ENCODE measurements at regions not wholly inside any gene's neighbourhood (a gene's known extent, or its start where the extent isn't known, plus 50 kb on each side); places are given as distances from the start of the nearest gene placed in this dataset.

DNA sequence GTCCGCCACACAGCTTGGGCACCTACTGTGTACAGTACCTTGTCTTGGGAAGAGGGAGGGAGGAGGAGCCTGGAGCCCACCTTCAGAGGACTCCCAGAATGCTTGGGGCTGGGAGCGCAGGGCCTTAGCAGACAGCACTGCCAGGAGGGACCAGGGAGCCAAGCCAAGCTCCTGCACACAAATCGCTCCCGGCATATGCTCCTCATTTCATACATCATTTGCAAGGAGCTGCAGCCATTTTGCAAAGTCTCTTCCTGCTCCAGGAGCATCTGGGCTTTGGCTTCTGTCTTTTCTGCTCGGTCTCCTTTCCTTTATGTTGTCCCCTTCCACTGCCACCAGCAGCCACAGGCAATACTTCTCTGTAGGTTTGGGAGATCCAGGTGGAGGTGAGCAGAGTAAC, 175.2 kb upstream of the ZC3H12A start:
- no peak for DNase-seq (ENCODE audit: low spot score)
- TF ChIP-seq, protein P1, sequence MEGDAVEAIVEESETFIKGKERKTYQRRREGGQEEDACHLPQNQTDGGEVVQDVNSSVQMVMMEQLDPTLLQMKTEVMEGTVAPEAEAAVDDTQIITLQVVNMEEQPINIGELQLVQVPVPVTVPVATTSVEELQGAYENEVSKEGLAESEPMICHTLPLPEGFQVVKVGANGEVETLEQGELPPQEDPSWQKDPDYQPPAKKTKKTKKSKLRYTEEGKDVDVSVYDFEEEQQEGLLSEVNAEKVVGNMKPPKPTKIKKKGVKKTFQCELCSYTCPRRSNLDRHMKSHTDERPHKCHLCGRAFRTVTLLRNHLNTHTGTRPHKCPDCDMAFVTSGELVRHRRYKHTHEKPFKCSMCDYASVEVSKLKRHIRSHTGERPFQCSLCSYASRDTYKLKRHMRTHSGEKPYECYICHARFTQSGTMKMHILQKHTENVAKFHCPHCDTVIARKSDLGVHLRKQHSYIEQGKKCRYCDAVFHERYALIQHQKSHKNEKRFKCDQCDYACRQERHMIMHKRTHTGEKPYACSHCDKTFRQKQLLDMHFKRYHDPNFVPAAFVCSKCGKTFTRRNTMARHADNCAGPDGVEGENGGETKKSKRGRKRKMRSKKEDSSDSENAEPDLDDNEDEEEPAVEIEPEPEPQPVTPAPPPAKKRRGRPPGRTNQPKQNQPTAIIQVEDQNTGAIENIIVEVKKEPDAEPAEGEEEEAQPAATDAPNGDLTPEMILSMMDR (IDR thresholded peaks at IDR 0.05; ENCODE audit: extremely low read depth, missing control alignments) = no peak

- TF ChIP-seq, protein P1 (IDR thresholded peaks at IDR 0.05; ENCODE audit: extremely low read depth, missing control alignments) = no peak
- DNase-seq (ENCODE audit: low spot score) = no peak
Observed at GRCh38 chr1:37303884-37304574, 170.4 kb upstream of the ZC3H12A start.

- DNase-seq (ENCODE audit: low spot score) = no peak
- TF ChIP-seq, protein P1 (IDR thresholded peaks at IDR 0.05; ENCODE audit: extremely low read depth, missing control alignments) = no peak
Observed at GRCh38 chr1:37305108-37305507, 169.3 kb upstream of the ZC3H12A start.

GRCh38 chr1:37305841-37306240, 168.5 kb upstream of the ZC3H12A start:
- no peak for DNase-seq (ENCODE audit: low spot score)

DNA sequence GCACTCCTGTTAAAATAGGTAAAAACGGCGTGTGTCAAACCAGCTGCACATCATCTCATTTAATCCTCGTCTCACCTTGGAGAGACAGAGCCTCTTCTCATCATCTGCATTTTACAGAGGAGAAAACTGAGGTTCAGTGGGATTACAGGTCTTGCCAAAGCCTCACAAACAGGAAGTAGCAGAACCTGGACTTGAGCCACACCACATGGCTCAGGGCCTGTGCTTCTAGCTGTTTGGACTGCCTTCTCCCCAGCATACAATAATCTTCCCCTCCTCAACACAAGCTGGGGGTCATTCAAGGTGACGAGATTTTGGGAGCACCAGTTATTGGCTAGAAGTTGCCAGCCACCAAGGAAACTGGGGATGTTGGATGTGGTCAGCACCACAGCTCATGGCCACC, 167.9 kb upstream of the ZC3H12A start:
- DNase-seq (ENCODE audit: low spot score) = no peak
- TF ChIP-seq, protein P1 (IDR thresholded peaks at IDR 0.05; ENCODE audit: extremely low read depth, missing control alignments) = no peak

More at GRCh38 chr1:37305841-37306240, 168.5 kb upstream of the ZC3H12A start:
- TF ChIP-seq, protein P1 (IDR thresholded peaks at IDR 0.05; ENCODE audit: extremely low read depth, missing control alignments) = no peak

- TF ChIP-seq, protein P1 (IDR thresholded peaks at IDR 0.05; ENCODE audit: extremely low read depth, missing control alignments) = no peak
- DNase-seq (ENCODE audit: low spot score) = no peak
Observed at GRCh38 chr1:37306871-37307270, 167.5 kb upstream of the ZC3H12A start.

GRCh38 chr1:37308031-37308960, 166.1 kb upstream of the ZC3H12A start:
- DNase-seq (ENCODE audit: low spot score) = no peak
- TF ChIP-seq, protein P1 (IDR thresholded peaks at IDR 0.05; ENCODE audit: extremely low read depth, missing control alignments) = no peak
